Esophagus (tissue), 2 donors: ENCODE measurements at regions not wholly inside any gene's neighbourhood (a gene's known extent, or its start where the extent isn't known, plus 50 kb on each side); places are given as distances from the start of the nearest gene placed in this dataset.

Experiments
- H3K27ac ChIP-seq, 2 donors: one replicate each; pipeline ENCODE4 v1.5.1; 2013; ENCODE audit warnings: low read depth in 2 of 2, mild to moderate bottlenecking in 2 of 2, inconsistent platforms in 1 of 2, low read length in 1 of 2, moderate library complexity in 1 of 2
- H3K27me3 ChIP-seq, 2 donors: one replicate each; pipeline ENCODE4 v1.6.1; 2013; ENCODE audit warnings: low read length in 2 of 2, control low read depth in 1 of 2, mild to moderate bottlenecking in 1 of 2; ENCODE audit not compliant: insufficient read depth in 2 of 2, control insufficient read depth in 1 of 2
- H3K36me3 ChIP-seq, 2 donors: one replicate each; pipeline ENCODE4 v1.6.1; 2013; ENCODE audit warnings: low read length in 1 of 2; ENCODE audit not compliant: control insufficient read depth in 2 of 2, insufficient read depth in 2 of 2
- H3K4me1 ChIP-seq, 2 donors: one replicate each; pipeline ENCODE4 v1.6.1; 2013; ENCODE audit warnings: low read length in 1 of 2; ENCODE audit not compliant: control insufficient read depth in 2 of 2, insufficient read depth in 2 of 2
- H3K4me3 ChIP-seq, 2 donors: one replicate each; pipeline ENCODE4 v1.5.1; 2013; ENCODE audit warnings: low read length in 2 of 2, mild to moderate bottlenecking in 2 of 2, low read depth in 1 of 2, moderate library complexity in 1 of 2
- H3K9me3 ChIP-seq, 2 donors: one replicate each; pipeline ENCODE4 v1.6.1; 2013; ENCODE audit warnings: mild to moderate bottlenecking in 2 of 2, low read depth in 1 of 2, low read length in 1 of 2, moderate library complexity in 1 of 2; ENCODE audit not compliant: control insufficient read depth in 2 of 2, insufficient read depth in 1 of 2
- WGBS, 2 donors: extraction: QIAGEN DNeasy Blood & Tissue Kit; methylation state at CpG; one replicate each; pipeline ENCODE4 v1.1.7; 2013; 5-methylcytosine and 5-hydroxymethylcytosine counted together
- donor health status: healthy with polysubstance abuse.
- donor health status: Bipolar disorder and iron deficiency.

GRCh38 chr4:15294202-15294601 is 133.6 kb upstream of the C1QTNF7 start:
- Histone ChIP-seq H3K27ac (no peak overlapping the region), H3K4me3 (no peak overlapping the region), H3K4me1 (no peaks in the 10 kb centered on the region), H3K27me3 (no peaks in the 10 kb centered on the region), H3K36me3 (no peaks in the 10 kb centered on the region), H3K9me3 (no peaks in the 10 kb centered on the region)
- 90 to 92% methylated on average over 1 of the region's 1 CpG for WGBS, 2 donors

- H3K4me3 ChIP-seq = no peak overlapping the region
- 62 to 65% methylated on average over 4 of the region's 4 CpGs for WGBS, 2 donors
- H3K36me3 ChIP-seq = no peaks in the 10 kb centered on the region
- no peaks in the 10 kb centered on the region for H3K4me1 ChIP-seq
- H3K9me3 ChIP-seq = no peaks in the 10 kb centered on the region
- H3K27me3 ChIP-seq = no peaks in the 10 kb centered on the region
- H3K27ac ChIP-seq = no peak overlapping the region
Measured at GRCh38 chr4:15294832-15295231, 133.0 kb upstream of the C1QTNF7 start.

- no peaks in the 10 kb centered on the region for H3K36me3 ChIP-seq
- H3K27me3 ChIP-seq = no peaks in the 10 kb centered on the region
- no peaks in the 10 kb centered on the region for H3K4me1 ChIP-seq
- H3K4me3 ChIP-seq = no peak overlapping the region
- WGBS, 2 donors = 71 to 74% methylated on average over 8 of the region's 8 CpGs
- no peaks in the 10 kb centered on the region for H3K9me3 ChIP-seq
- no peak overlapping the region for H3K27ac ChIP-seq
Measured at GRCh38 chr4:15295421-15296162, 132.2 kb upstream of the C1QTNF7 start.

- Histone ChIP-seq H3K27me3 (no peaks in the 10 kb centered on the region), H3K36me3 (no peaks in the 10 kb centered on the region), H3K4me1 (no peaks in the 10 kb centered on the region), H3K9me3 (peaks cover 0 to 3% of the 10 kb centered on the region in 2 donors), H3K4me3 (no peak overlapping the region), H3K27ac (no peak overlapping the region)
- WGBS, 2 donors = 90 to 92% methylated on average over 3 of the region's 3 CpGs
Measured at GRCh38 chr4:15297344-15297743, 130.5 kb upstream of the C1QTNF7 start.

GRCh38 chr4:15299627-15300026 is 128.2 kb upstream of the C1QTNF7 start:
- Histone ChIP-seq H3K27ac (no peak overlapping the region), H3K27me3 (no peaks in the 10 kb centered on the region), H3K36me3 (no peaks in the 10 kb centered on the region), H3K4me1 (no peaks in the 10 kb centered on the region), H3K4me3 (no peak overlapping the region), H3K9me3 (peaks cover 0 to 3% of the 10 kb centered on the region in 2 donors)
- WGBS, 2 donors = 48 to 53% methylated on average over 2 of the region's 2 CpGs

GRCh38 chr4:15303052-15303641 is 124.7 kb upstream of the C1QTNF7 start:
- Histone ChIP-seq H3K36me3 (no peaks in the 10 kb centered on the region), H3K27ac (no peak overlapping the region), H3K4me1 (no peaks in the 10 kb centered on the region), H3K4me3 (no peak overlapping the region), H3K9me3 (peaks cover 0 to 3% of the 10 kb centered on the region in 2 donors), H3K27me3 (no peaks in the 10 kb centered on the region)
- 54 to 59% methylated on average over 2 of the region's 2 CpGs for WGBS, 2 donors

GRCh38 chr4:15314974-15315373 is 112.9 kb upstream of the C1QTNF7 start:
- Histone ChIP-seq H3K4me3 (no peak overlapping the region), H3K36me3 (no peaks in the 10 kb centered on the region), H3K4me1 (no peaks in the 10 kb centered on the region), H3K9me3 (no peaks in the 10 kb centered on the region), H3K27me3 (no peaks in the 10 kb centered on the region), H3K27ac (no peak overlapping the region)
- 46 to 52% methylated on average over 3 of the region's 3 CpGs for WGBS, 2 donors

GRCh38 chr4:15317246-15317645 is 110.6 kb upstream of the C1QTNF7 start:
- H3K27me3 ChIP-seq = no peaks in the 10 kb centered on the region
- H3K4me3 ChIP-seq = no peak overlapping the region
- no peak overlapping the region for H3K27ac ChIP-seq
- no peaks in the 10 kb centered on the region for H3K4me1 ChIP-seq
- no peaks in the 10 kb centered on the region for H3K9me3 ChIP-seq
- H3K36me3 ChIP-seq = no peaks in the 10 kb centered on the region
- 62 to 68% methylated on average over 3 of the region's 3 CpGs for WGBS, 2 donors

- Histone ChIP-seq H3K9me3 (peaks cover 0 to 2% of the 10 kb centered on the region in 2 donors), H3K4me3 (no peak overlapping the region), H3K27ac (no peak overlapping the region), H3K4me1 (no peaks in the 10 kb centered on the region), H3K36me3 (no peaks in the 10 kb centered on the region), H3K27me3 (no peaks in the 10 kb centered on the region)
- 82 to 86% methylated on average over 4 of the region's 4 CpGs for WGBS, 2 donors
Measured at GRCh38 chr4:15318621-15319348, 109.0 kb upstream of the C1QTNF7 start.
